Mesodermal cell (in vitro differentiated cells): ENCODE measurements at regions not wholly inside any gene's neighbourhood (a gene's known extent, or its start where the extent isn't known, plus 50 kb on each side); places are given as distances from the start of the nearest gene placed in this dataset.
"Not testable (repeated sequence)": the region's sequence is repeated elsewhere in the genome, so short reads cannot be mapped to it uniquely, and the experiment has no call there.

Source experiments
- H3K27ac ChIP-seq: 2 replicates; pipeline ENCODE4 v1.7.0; 2013; ENCODE audit warnings: mild to moderate bottlenecking, low read depth, low read length, moderate library complexity; ENCODE audit not compliant: severe bottlenecking
- H3K36me3 ChIP-seq: 2 replicates; pipeline ENCODE4 v1.7.1; 2013; ENCODE audit warnings: mild to moderate bottlenecking, low read length, moderate library complexity; ENCODE audit not compliant: control insufficient read depth, insufficient read depth
- H3K4me1 ChIP-seq: one replicate; pipeline ENCODE4 v1.7.1; 2013; ENCODE audit warnings: mild to moderate bottlenecking, low read length; ENCODE audit not compliant: insufficient read depth, control insufficient read depth, poor library complexity, severe bottlenecking
- H3K4me3 ChIP-seq: 2 replicates; pipeline ENCODE4 v1.7.0; 2013; ENCODE audit warnings: low read length, control low read depth, mild to moderate bottlenecking; ENCODE audit not compliant: insufficient read depth, poor library complexity, severe bottlenecking; ENCODE audit errors: extremely low read depth
- H3K9me3 ChIP-seq: 2 replicates; pipeline ENCODE4 v1.7.1; 2013; ENCODE audit warnings: mild to moderate bottlenecking, low read length, moderate library complexity; ENCODE audit not compliant: control insufficient read depth
- WGBS, 2 experiments: methylation state at CpG; one replicate each; pipeline ENCODE4 v1.1.5; 2013; ENCODE audit warnings: missing lambda C conversion rate in 2 of 2; ENCODE audit not compliant: insufficient coverage in 2 of 2; 5-methylcytosine and 5-hydroxymethylcytosine counted together

- no peak overlapping the region for H3K4me3 ChIP-seq
- H3K36me3 ChIP-seq, result no peaks in the 10 kb centered on the region
- no peaks in the 10 kb centered on the region for H3K9me3 ChIP-seq
- 80 to 91% methylated on average over 4 of the region's 4 CpGs for WGBS, 2 experiments
- H3K27ac ChIP-seq, result peak overlapping the region; percentile 16
- peaks cover 3% of the 10 kb centered on the region for H3K4me1 ChIP-seq
These were observed 245.5 kb downstream of the S1PR1 start for GRCh38 chr1:101482306-101482705.

- no peaks in the 10 kb centered on the region for H3K36me3 ChIP-seq
- WGBS, 2 experiments, result 82 to 93% methylated on average over 1 to 2 of the region's 5 CpGs
- H3K4me3 ChIP-seq, result no peak overlapping the region
- H3K9me3 ChIP-seq, result no peaks in the 10 kb centered on the region
- peaks cover 3% of the 10 kb centered on the region for H3K4me1 ChIP-seq
- H3K27ac ChIP-seq, result no peak overlapping the region
These were observed 247.3 kb downstream of the S1PR1 start for GRCh38 chr1:101483982-101484688.

- Histone ChIP-seq H3K27ac (no peak overlapping the region), H3K9me3 (no peaks in the 10 kb centered on the region), H3K4me1 (peaks cover 3% of the 10 kb centered on the region), H3K4me3 (no peak overlapping the region), H3K36me3 (no peaks in the 10 kb centered on the region)
- WGBS, 2 experiments, result no CpG with 5 or more reads among the region's 2 CpGs
These were observed 248.0 kb downstream of the S1PR1 start for GRCh38 chr1:101484689-101485338.

GRCh38 chr1:101485712-101486111, 248.9 kb downstream of the S1PR1 start:
- H3K9me3 ChIP-seq, result no peaks in the 10 kb centered on the region
- no peak overlapping the region for H3K27ac ChIP-seq
- peaks cover 3% of the 10 kb centered on the region for H3K4me1 ChIP-seq
- no peak overlapping the region for H3K4me3 ChIP-seq
- no peaks in the 10 kb centered on the region for H3K36me3 ChIP-seq
- WGBS, 2 experiments, result 44% methylated on average over 1 of the region's 1 CpG; no CpG with 5 or more reads in 1 of the 2 experiments

- no CpG with 5 or more reads among the region's 1 CpG for WGBS, 2 experiments
- H3K9me3 ChIP-seq, result not testable (repeated sequence)
These were observed 255.3 kb downstream of the S1PR1 start for GRCh38 chr1:101492144-101492543.

GRCh38 chr1:101493920-101494319, 257.1 kb downstream of the S1PR1 start:
- H3K9me3 ChIP-seq, H3K4me1 ChIP-seq, H3K36me3 ChIP-seq, H3K4me3 ChIP-seq, H3K27ac ChIP-seq: not testable (repeated sequence)
- 80 to 83% methylated on average over 1 of the region's 3 CpGs for WGBS, 2 experiments

More at GRCh38 chr1:101492144-101492543, 255.3 kb downstream of the S1PR1 start:
- not testable (repeated sequence) for H3K4me1 ChIP-seq, H3K4me3 ChIP-seq, H3K36me3 ChIP-seq, H3K27ac ChIP-seq

- H3K4me1 ChIP-seq, result no peaks in the 10 kb centered on the region
- no peaks in the 10 kb centered on the region for H3K9me3 ChIP-seq
- WGBS, 2 experiments, result 78 to 88% methylated on average over 1 of the region's 2 CpGs
- H3K36me3 ChIP-seq, result no peaks in the 10 kb centered on the region
- H3K27ac ChIP-seq, result no peak overlapping the region
- H3K4me3 ChIP-seq, result no peak overlapping the region
These were observed 259.3 kb downstream of the S1PR1 start for GRCh38 chr1:101496109-101496508.

- H3K9me3 ChIP-seq, result no peaks in the 10 kb centered on the region
- WGBS, 2 experiments, result 100% methylated on average over 1 of the region's 2 CpGs; no CpG with 5 or more reads in 1 of the 2 experiments
- H3K27ac ChIP-seq, result no peak overlapping the region
- H3K36me3 ChIP-seq, result no peaks in the 10 kb centered on the region
- H3K4me3 ChIP-seq, result no peak overlapping the region
- H3K4me1 ChIP-seq, result no peaks in the 10 kb centered on the region
These were observed 261.2 kb downstream of the S1PR1 start for GRCh38 chr1:101497881-101498559.

GRCh38 chr1:101504106-101504505, 267.3 kb downstream of the S1PR1 start:
- not testable (repeated sequence) for H3K9me3 ChIP-seq, H3K4me3 ChIP-seq, H3K36me3 ChIP-seq, H3K27ac ChIP-seq, H3K4me1 ChIP-seq
- WGBS, 2 experiments, result 86 to 100% methylated on average over 1 to 2 of the region's 2 CpGs

- not testable (repeated sequence) for H3K36me3 ChIP-seq, H3K4me1 ChIP-seq, H3K4me3 ChIP-seq, H3K9me3 ChIP-seq, H3K27ac ChIP-seq
- WGBS, 2 experiments, result 87 to 94% methylated on average over 3 to 5 of the region's 5 CpGs
These were observed 268.4 kb downstream of the S1PR1 start for GRCh38 chr1:101505240-101505639.
